Activated CD4-positive, CD25-positive, alpha-beta regulatory T cell treated with anti-CD3 and anti-CD28 coated beads, Interleukin-2, amount 50 U/mL, for 16 hours (primary cell): ENCODE measurements at regions not wholly inside any gene's neighbourhood (a gene's known extent, or its start where the extent isn't known, plus 50 kb on each side); places are given as distances from the start of the nearest gene placed in this dataset.
"Not testable (repeated sequence)": the region's sequence is repeated elsewhere in the genome, so short reads cannot be mapped to it uniquely, and the experiment has no call there.

Experiments
- DNase-seq: peaks from one replicate; pipeline ENCODE4 v3.0.0-alpha.2; 2020; ENCODE audit warnings: low read depth, low spot score

- DNase-seq: no peak
Observed at GRCh38 chr1:88523854-88524528, 160.1 kb upstream of the PKN2 start.

DNA sequence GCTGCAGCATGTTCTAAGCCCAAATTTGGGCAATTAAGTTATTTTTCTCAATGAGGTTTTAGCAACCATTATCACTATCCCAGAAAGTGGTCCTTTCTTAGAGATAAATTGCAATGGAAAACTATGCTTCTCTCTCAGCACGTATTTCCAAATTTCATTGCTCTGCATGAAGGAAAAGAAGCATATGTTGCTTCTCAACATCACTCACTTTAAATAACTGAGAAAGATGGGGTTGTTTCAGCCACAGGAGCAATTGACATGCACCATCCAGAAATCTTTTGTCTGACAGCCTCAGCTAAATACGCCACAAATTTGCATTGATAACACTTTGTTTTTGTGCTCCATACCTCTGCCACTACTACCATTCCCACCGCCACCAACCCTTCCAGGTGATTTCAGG, 157.6 kb upstream of the PKN2 start:
- DNase-seq: no peak

DNA sequence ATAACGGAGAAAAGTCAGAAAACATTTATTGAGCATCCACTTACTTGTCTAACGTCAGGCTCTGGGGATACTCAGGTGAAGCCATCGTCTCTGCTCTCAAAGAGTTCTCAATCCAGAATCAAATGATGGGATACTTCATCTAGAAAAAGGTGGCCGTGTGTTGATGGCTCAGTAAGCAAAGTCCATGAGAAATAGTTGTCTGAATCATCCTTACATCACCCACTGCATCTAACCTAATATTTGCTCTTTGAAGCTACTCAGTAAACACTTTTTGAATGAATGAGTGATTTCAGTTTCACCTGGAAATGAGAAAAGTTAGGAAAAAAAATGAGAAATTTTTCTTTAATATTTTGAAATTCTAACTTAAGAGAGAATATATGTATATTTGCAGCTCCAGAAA, 155.3 kb upstream of the PKN2 start:
- DNase-seq: no peak

DNA sequence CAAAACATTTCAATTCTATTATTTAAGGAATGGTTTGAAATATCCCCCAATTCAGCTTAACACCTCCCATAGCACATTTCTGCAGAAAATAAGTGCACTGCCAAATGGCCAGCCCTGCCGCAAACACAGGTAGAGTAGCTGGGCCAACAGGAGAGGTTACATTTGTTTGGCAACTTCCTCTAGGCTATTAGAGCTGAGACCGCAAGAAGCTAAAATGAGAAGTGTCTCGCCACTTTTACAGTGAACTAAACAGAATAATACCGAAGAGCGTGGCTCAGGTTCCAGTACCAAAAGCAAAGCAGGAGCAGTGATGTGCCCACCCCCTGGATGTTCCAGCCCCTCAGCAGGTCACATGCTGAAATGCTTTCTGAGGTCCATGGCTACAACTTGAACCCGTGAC, 154.5 kb upstream of the PKN2 start:
- no peak for DNase-seq

- DNase-seq: no peak
Observed at GRCh38 chr1:88530246-88530645, 153.8 kb upstream of the PKN2 start.

- no peak for DNase-seq
Observed at GRCh38 chr1:88537787-88538186, 146.3 kb upstream of the PKN2 start.

DNA sequence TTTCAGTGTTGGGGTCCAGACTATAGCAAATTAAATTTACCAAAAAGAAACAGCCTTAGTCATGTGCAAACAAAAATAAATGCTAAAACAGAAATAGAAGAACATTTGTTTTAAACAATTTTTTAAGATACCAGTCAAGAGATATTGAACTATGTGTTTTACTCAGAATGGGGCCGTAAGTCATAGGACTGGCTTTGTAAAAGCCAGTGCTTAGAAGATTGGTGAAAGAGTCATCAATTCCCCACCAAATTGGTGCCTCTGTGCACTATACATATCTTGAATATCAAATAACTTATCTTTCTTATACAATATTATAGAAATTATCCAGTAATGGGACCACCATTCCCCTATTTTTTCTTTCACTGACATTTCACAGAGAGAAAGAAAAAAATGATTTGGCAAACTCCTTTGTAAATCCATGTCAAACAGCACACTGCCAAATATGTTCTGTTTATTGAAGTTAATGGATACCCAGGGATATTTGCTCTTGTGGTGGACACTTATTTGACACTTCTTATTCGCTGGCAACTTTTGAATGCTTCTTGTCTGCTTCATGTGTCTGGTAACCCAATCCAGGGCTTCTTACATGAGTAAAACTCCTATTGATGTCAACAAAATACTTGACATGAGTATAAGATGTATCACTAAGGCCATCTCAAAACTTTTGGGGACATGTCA, 145.7 kb upstream of the PKN2 start:
- DNase-seq: no peak

- no peak for DNase-seq
Observed at GRCh38 chr1:88540255-88540654, 143.8 kb upstream of the PKN2 start.

DNA sequence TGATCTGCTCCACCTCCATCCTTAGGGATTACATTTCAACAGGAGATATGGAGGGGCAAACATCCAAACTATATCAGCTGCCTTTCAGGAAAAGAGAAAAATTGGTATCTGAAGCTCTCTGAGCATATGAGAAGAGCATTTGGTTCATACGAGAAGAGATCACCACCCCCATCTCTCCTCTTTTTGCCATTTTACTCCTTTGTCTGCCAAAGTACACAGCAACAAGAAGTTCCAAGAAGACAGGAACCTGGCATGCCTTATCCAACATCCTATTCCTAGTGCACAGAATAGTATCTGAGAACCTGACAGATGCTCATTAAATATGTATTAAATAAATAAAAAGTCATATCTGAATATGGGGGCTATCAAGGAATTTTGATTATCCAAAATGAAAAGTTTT, 142.5 kb upstream of the PKN2 start:
- no peak for DNase-seq

DNA sequence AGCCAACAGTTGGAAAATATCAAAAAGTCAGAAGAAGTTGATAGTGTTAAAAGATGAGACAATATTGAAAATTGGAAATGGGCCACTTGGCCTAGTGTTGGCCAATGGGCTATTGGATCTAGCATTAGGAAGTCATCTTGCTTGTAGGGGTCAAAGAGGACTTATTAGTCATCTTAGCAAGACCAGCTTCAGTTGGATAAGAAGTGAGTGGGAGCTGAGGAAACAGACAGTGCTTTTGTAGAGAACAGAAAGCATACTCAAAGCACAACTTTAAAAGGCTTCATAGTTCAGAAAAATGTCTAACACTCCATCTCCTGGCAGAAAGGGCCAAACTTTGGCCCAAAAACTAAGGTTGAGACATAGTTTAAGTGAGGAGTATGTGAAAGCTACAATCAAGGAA, 139.9 kb upstream of the PKN2 start:
- no peak for DNase-seq

- no peak for DNase-seq
Observed at GRCh38 chr1:88549536-88549935, 134.5 kb upstream of the PKN2 start.

DNA sequence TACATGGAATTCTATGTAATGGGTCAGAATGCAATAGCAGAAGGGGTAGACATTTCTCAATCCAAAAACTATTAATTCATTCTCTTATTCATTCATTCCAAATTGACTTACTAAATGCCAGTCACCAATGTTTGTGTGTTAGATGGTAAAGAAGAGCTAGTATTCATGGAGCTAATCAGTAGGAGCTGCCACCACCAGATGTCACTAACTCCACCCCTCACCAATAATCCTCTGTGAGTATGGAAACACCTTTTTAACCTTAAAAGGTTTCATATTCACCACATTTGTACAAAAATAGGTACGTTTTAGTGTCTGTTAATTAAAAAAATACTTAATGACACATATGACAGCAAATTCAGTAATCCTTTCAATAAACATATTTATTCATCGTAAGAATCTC, 131.8 kb upstream of the PKN2 start:
- DNase-seq: no peak

GRCh38 chr1:88557014-88557413, 127.1 kb upstream of the PKN2 start:
- no peak for DNase-seq

DNA sequence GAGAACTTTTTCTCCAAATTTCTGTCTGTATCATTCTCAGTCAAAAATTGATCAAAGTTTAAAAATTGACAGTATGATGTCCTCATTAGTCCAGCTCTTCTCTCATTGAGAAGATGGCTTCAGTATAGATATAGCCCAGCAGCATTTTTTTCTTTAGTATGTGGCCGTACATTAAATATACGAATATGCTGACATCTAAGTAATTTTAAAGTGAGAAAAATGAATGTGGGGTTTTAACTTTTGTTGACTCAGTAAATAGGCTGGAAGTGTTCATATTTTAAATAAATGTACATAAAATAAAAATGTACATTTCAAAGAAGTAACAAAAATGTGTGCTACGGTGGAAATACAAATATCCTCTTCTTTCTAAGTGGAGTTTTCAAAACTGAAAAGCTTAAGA, 123.5 kb upstream of the PKN2 start:
- no peak for DNase-seq

DNA sequence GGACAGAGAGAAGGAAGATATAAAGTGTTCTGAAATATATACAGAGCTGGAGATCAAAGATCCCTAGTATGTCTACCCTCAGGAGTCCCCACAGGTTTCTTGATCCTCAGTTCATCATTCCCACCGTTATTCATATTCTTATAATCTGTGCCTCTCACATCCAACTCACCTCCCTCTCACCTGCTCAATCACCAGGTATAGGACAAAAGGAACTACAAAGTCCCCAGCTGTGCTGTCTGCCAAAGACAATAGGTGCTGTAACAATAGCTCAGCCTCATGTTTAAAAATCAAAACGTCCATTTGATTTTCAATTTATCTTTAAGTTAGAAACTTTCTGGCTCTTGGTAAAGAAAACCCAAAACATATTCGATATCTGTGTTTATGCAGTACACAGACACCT, 121.1 kb upstream of the PKN2 start:
- DNase-seq: no peak

DNA sequence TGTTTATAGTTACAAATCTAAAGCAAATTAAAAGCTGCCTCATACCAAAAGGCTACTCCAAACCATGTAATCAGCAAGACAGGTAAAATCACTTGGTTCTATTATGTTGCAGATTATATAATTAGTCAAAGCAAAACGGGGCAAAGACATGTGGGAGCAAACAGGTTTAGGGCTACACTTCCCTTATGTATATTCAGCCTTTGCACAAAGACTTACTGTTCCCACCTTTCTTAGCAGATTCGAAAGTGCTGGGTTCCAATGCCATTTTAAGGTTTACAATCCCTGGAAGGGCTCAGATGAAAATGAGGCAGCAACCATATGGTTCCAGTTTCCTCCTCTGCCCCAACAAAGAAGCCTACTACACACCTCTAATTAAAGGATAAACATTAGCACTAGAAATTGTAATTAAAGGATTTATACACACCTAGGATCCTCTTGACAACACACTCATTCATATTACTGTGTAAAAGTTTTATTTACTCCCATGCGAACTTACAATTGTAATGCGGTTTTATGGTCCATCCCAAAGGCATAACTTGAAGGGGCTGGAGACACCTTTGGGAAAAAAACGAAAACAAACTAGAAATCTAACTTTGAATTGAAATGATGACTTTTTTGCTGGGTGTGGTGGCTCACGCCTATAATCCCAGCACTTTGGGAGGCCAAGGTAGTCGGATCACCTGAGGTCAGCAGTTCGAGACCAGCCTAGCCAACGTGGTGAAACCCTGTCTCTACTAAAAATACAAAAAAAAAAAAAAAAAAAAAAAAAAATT, 117.3 kb upstream of the PKN2 start:
- no peak for DNase-seq

GRCh38 chr1:88571506-88571905, 112.6 kb upstream of the PKN2 start:
- DNase-seq: no peak

DNA sequence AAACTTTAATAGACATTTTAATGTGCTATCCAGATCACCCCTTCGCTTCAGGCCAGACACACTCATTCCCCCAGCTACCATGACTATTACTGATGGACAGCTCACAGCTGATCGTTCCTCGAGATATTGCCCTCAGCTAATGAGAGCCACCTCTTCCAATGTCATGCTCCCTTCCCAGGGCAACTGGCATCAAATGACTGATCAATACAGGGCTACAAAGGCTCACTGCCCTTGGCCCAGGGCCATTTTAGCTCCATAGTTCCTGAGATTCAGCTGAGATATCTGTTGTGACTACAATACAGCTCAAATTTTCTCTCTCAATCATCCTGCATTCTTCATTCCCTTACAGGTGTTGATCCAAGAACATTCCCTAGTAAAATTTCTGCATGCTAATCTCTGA, 104.5 kb upstream of the PKN2 start:
- DNase-seq: no peak

- no peak for DNase-seq
Observed at GRCh38 chr1:88581703-88582102, 102.4 kb upstream of the PKN2 start.

GRCh38 chr1:88593358-88593757, 90.7 kb upstream of the PKN2 start:
- DNase-seq: no peak

- DNase-seq: no peak
Observed at GRCh38 chr1:88595355-88596002, 88.6 kb upstream of the PKN2 start.

DNA sequence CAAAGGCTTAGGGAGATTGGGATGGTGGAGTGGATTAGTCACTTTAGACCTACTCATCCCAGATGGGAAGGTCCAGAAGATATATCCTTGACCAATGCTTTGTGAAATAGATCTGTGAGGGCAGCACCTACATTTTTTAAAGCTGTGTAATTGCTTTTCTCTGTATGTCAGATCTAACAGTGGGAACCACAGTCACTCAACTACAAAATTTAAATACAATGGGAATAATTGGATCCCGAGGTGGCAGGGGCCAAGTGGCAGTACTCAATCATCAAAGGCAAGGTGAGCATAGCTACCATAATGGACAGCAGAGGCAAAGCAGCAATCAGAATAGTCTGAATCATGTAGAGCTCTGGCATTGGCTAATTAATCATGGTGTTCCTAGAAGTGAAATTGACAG, 86.1 kb upstream of the PKN2 start:
- DNase-seq: not testable (repeated sequence)
